ENCODE measurements at regions not wholly inside any gene's neighbourhood (a gene's known extent, or its start where the extent isn't known, plus 50 kb on each side); places are given as distances from the start of the nearest gene placed in this dataset.

- TF ChIP-seq CTCF (IDR thresholded peaks at IDR 0.05) (no peak), POLR2A (IDR thresholded peaks at IDR 0.05) (no peak)
Measured at GRCh38 chr3:144556392-144556791, 584.8 kb downstream of the DIPK2A start.

Data from sigmoid colon (tissue), 3 donors.